Fibroblast of skin of scalp (primary cell): ENCODE measurements at regions not wholly inside any gene's neighbourhood (a gene's known extent, or its start where the extent isn't known, plus 50 kb on each side); places are given as distances from the start of the nearest gene placed in this dataset.
"Not testable (repeated sequence)": the region's sequence is repeated elsewhere in the genome, so short reads cannot be mapped to it uniquely, and the experiment has no call there.

ENCODE experiments used
- DNase-seq: peaks from one replicate; pipeline ENCODE4 v3.0.0-alpha.2; 2013

DNA sequence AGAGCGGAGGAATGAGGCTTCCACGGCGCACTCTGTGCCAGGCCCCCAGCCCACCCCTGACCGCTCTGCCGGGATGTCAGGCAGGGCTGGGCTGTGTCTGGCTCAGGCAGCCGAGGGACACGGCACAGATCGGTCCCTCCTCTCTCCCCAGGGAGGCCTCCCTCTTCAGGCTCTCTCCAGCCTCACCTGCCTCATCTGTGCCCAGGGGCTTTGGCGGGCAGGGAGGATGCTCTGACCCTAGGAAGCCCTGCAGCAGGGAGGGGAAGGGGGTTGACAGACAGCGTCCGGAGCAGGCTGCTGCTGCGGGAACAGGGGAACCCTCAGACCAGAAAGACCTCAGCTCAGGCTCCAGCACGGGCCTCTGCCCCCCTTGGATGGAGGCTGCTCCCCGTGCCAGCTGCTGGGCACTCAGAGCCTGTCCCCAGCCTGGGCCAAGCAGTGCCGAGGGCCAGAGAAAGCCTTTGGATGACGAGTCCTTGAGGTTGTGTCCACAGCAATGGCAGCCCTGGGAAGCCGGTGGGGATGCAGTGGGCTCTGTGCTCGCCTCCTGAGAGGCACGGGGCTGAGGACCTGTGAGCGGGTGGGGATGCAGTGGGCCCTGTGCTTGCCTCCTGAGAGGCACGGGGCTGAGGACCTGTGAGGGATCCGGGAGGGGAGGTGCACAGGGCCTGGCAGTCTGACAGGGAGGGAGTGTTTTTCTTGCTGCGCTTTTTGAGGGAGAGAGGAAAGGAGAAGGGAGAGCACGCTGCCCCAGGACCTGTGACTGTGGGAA is 66.9 kb downstream of the FOXL3 start:
- no peak for DNase-seq

GRCh38 chr7:357531-358209 is 67.7 kb downstream of the FOXL3 start:
- DNase-seq: no peak

DNA sequence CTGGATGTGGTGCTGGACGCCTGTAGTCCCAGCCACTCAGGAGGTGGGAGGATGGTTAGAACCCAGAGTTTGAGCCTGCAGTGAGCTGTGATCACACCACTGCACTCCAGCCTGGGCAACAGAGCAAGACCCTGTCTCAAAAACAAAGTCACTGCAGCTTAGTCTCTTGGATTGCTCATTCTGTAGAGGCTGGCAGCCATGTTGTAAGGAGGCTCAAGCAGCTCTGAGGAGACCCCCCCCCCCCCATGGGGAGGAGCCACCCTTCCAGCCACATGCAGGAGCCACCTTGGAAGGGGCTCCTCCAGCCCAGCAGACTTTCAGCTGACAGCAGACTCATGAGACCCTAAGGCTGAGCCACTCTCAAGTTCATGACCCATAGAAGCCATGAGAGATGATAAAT is 68.4 kb downstream of the FOXL3 start:
- no peak for DNase-seq

DNA sequence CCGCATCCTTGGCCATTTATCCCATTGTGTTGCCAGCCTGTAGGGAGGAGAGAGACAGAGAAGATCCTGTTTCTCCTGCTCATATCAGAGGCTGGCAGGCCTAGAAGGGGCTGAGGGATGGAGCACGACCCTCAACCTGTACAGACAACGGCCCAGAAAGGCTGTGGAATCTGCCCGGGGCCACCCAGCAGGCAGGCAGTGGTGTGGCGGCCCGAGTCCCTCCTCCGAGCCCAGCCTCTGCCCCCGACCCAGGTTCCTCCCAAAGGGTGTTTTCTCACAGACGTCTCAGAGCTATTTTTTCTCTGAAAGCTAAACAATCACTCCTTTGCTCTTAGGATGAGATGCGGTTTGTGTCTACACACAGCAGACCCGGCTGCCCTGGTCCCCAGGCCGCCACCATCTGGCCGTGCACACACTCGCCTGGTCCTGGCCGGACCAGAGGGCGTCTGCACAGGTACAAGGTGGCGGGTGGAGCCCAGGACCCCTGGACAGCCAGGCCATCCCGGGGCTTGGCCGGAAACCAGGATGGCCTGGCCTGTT is 69.3 kb downstream of the FOXL3 start:
- DNase-seq: no peak

- no peak for DNase-seq
These were observed 69.9 kb downstream of the FOXL3 start for GRCh38 chr7:359766-360361.

DNA sequence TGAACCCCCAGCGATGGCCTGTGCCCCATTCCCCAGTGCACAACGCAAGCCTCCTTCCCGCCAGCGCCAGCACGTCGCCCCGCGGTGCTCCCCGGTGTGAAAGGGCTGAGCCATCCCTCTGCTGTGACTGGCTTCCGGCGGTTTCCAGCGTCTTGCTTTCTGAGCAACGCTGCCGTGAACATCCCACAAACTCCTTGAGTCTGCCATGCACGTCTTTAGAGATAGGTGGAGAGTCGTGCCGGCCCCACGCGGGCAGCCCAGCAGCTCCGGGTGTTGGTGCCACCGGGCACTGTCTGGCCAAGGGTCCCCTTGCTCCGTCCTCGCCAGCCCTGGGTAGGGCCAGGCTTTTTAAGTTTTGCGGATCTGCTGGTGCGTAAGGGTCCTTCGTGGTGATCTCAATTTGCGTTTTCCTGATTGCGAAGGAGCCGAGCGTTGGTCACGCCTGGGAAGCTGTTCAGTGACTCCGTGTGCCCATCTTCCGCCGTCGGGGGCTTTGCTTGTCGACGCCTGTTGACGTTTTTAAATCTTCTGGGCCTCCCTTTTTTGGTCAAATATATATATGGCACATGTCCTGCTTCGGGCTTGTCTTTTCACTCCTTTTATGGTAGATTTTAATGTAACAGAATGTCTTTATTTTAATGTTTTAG is 70.6 kb downstream of the FOXL3 start:
- no peak for DNase-seq

DNA sequence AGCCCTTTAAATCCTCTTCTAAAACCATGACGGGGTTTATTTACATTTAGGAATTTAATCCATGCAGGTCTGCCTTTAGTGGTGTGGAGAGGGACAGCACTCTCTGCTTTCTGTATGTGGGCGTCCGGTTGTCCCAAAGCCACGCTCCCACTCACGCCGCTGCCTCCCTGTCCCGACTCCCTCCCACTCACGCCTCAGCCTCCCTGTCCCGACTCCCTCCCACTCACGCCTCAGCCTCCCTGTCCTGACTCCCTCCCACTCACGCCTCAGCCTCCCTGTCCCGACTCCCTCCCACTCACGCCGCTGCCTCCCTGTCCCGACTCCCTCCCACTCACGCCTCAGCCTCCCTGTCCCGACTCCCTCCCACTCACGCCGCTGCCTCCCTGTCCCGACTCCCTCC is 71.2 kb downstream of the FOXL3 start:
- DNase-seq: not testable (repeated sequence)

DNA sequence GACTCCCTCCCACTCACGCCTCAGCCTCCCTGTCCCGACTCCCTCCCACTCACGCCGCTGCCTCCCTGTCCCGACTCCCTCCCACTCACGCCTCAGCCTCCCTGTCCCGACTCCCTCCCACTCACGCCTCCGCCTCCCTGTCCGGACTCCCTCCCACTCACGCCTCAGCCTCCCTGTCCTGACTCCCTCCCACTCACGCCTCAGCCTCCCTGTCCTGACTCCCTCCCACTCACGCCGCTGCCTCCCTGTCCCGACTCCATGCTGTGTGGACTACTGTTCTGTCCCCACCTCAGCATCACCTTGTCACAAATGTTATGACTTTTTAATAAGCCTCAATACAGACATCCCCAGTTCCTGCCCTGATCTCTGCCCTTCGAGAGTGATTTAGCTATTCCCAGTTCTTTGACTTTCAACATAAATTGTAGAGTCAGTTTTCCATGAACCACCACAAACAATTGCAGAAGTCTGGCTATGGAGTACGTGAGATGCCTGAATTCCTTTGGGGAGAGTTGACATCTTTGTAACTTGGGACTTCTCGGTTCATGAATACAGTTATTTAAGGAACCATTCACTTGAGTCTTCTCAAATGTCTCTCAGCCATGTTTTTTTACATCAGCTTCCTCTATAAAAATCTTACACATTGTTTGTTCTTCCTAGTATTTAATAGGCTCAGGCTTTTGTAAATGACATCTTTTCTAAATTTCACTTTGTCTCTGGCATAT is 71.9 kb downstream of the FOXL3 start:
- no peak for DNase-seq

GRCh38 chr7:362402-363096 is 72.6 kb downstream of the FOXL3 start:
- DNase-seq: no peak

- no peak for DNase-seq
These were observed 73.7 kb downstream of the FOXL3 start for GRCh38 chr7:363626-364025.

- DNase-seq: no peak
These were observed 74.6 kb downstream of the FOXL3 start for GRCh38 chr7:364536-364935.

GRCh38 chr7:365593-365992 is 75.6 kb downstream of the FOXL3 start:
- no peak for DNase-seq

GRCh38 chr7:366161-366803 is 76.3 kb downstream of the FOXL3 start:
- DNase-seq: peak; percentile 24

GRCh38 chr7:367351-367901 is 77.5 kb downstream of the FOXL3 start:
- no peak for DNase-seq

- DNase-seq: no peak
These were observed 78.9 kb downstream of the FOXL3 start for GRCh38 chr7:368651-369475.

GRCh38 chr7:369476-370258 is 79.7 kb downstream of the FOXL3 start:
- DNase-seq: no peak

- no peak for DNase-seq
These were observed 80.3 kb downstream of the FOXL3 start for GRCh38 chr7:370259-370625.

DNA sequence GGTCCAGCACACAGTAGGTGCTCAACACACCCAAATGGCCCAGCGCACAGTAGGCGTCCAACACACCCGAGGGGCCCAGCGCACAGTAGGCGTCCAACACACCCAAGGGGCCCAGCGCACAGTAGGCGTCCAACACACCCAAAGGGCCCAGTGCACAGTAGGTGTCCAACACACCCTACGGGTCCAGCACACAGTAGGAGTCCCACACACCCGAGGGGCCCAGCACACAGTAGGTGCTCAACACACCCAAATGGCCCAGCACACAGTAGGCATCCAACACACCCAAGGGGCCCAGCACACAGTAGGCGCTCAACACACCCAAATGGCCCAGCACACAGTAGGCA is 80.8 kb downstream of the FOXL3 start:
- DNase-seq: no peak

DNA sequence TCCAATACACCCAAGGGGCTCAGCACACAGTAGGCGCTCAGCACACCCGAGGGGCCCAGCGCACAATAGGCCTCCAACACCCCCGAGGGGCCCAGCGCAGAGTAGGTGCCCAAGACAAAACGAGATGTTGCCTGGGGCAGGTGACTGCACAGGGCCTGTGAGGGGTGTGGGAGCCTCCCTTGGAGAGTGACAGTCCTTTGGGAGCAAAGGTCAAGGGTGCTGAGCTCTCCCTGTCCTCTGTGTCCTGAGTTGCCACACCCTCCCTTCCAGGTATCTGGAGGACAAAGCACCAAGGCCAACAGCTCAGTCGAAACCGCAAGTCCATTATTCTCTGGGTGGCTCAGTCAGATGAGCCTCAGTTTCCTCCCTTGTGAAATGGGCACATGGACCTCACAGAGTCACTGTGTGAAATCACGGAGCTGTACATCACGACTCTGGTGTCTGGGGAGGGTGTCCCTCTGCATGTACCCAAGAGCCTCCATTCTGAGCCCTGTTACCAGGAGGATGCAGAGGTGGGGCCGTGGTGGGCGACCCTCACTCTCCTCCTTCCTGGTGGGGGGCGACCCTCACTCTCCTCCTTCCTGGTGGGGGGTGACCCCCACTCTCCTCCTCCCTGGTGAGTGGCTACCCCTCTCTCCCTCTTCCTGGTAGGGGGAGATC is 81.3 kb downstream of the FOXL3 start:
- DNase-seq: no peak
